Glutamatergic neuron (in vitro differentiated cells): ENCODE measurements at regions not wholly inside any gene's neighbourhood (a gene's known extent, or its start where the extent isn't known, plus 50 kb on each side); places are given as distances from the start of the nearest gene placed in this dataset.

Experiments
- DNase-seq: peaks from one replicate; pipeline ENCODE4 v3.0.0; 2022
- H3K27ac Mint-ChIP-seq: one replicate; pipeline ENCODE4 v1.8.0; 2020; ENCODE audit warnings: mild to moderate bottlenecking, mixed read lengths, inconsistent platforms; ENCODE audit not compliant: unreplicated experiment
- H3K27me3 Mint-ChIP-seq: one replicate; pipeline ENCODE4 v1.8.0; 2020; ENCODE audit warnings: mild to moderate bottlenecking, moderate library complexity, mixed read lengths, inconsistent platforms; ENCODE audit not compliant: unreplicated experiment
- H3K36me3 Mint-ChIP-seq: one replicate; pipeline ENCODE4 v1.8.0; 2020; ENCODE audit warnings: mild to moderate bottlenecking, mixed read lengths, inconsistent platforms; ENCODE audit not compliant: unreplicated experiment
- H3K4me1 Mint-ChIP-seq: one replicate; pipeline ENCODE4 v1.8.0; 2020; ENCODE audit warnings: mild to moderate bottlenecking, low read depth, mixed read lengths, inconsistent platforms; ENCODE audit not compliant: unreplicated experiment
- H3K4me3 Mint-ChIP-seq: one replicate; pipeline ENCODE4 v1.8.0; 2020; ENCODE audit warnings: mild to moderate bottlenecking, mixed read lengths, inconsistent platforms; ENCODE audit not compliant: unreplicated experiment
- H3K9me3 Mint-ChIP-seq: one replicate; pipeline ENCODE4 v1.8.0; 2020; ENCODE audit warnings: mild to moderate bottlenecking, moderate library complexity, mixed read lengths, inconsistent platforms; ENCODE audit not compliant: unreplicated experiment
- TF ChIP-seq, protein P1 (sequence below): fragments of 200-600 bp; sonication (generic); IDR thresholded peaks from one replicate; pipeline ENCODE4 v1.5.0; 2021; ENCODE audit not compliant: partially characterized antibody, unreplicated experiment

DNA sequence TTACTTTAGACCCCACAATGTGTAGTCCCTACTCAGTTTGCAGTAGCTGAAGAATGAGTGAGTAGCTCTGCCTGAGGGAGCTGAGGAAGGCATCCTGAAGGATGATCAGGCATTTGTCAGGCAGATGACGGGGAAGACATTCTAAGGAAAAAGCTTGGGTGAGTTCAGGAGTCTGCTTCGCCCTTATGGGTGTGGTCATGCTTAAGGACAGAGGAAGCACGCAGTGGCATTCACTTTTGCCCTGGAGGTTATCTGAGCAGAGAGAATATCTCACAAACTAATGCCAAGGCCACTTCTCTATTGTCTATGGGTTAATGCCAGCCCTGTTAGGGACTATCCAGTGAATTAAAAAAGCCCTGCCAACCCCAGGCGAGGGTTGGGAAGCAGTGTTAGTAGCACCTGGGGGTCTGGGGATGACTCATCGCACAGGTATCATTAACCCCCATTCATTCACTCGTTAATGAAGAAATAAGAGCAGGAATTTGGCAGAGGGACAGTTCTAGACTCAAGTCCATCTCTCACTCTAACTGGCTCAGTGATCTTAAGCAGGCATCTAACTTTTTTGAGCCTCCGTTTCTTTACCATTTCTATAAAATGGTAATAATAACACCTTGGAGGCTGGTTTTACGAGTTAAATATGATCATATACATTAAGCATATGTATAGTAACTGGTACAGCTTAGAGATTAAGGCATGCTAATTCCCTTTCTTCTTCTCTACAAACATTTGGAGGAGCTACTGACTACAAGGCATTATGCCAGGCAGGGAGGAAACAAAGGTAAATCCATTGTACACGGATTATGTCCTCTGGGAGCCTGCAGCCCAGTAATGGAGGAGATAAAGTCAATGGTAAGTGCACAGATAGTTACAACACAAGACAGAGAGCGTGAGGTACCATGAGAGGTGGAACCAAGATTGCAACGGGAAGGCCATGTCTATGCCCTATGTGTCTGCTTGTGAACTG lies 93.2 kb upstream of the AKIRIN2 start:
- H3K27ac Mint-ChIP-seq, result no peak overlapping the region
- no peaks in the 10 kb centered on the region for H3K36me3 Mint-ChIP-seq
- H3K4me3 Mint-ChIP-seq, result no peak overlapping the region
- TF ChIP-seq, protein P1, sequence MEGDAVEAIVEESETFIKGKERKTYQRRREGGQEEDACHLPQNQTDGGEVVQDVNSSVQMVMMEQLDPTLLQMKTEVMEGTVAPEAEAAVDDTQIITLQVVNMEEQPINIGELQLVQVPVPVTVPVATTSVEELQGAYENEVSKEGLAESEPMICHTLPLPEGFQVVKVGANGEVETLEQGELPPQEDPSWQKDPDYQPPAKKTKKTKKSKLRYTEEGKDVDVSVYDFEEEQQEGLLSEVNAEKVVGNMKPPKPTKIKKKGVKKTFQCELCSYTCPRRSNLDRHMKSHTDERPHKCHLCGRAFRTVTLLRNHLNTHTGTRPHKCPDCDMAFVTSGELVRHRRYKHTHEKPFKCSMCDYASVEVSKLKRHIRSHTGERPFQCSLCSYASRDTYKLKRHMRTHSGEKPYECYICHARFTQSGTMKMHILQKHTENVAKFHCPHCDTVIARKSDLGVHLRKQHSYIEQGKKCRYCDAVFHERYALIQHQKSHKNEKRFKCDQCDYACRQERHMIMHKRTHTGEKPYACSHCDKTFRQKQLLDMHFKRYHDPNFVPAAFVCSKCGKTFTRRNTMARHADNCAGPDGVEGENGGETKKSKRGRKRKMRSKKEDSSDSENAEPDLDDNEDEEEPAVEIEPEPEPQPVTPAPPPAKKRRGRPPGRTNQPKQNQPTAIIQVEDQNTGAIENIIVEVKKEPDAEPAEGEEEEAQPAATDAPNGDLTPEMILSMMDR, result no peak
- H3K4me1 Mint-ChIP-seq, result peaks cover 8% of the 10 kb centered on the region
- H3K9me3 Mint-ChIP-seq, result no peaks in the 10 kb centered on the region
- H3K27me3 Mint-ChIP-seq, result no peaks in the 10 kb centered on the region
- DNase-seq, result no peak

DNA sequence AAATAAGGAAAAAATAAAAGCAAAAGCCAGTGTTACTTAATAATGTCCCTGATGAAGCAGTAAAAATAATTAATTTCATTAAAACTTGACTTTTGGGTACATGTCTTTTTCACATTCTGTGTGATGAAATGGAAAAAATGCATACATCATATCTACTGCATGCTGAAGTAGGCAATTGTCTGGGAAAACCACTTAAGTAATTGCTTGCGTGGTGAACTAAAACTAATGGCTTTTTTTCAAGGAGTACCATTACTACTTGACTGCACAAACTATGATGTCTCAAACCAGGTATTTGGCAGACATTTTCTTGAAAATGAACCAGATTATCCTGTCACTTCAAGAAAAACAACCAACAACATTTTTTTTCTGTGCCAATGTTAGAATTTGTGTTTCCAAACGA lies 91.3 kb upstream of the AKIRIN2 start:
- Mint-ChIP-seq H3K9me3 (peaks cover 3% of the 10 kb centered on the region), H3K36me3 (no peaks in the 10 kb centered on the region), H3K27me3 (no peaks in the 10 kb centered on the region), H3K27ac (no peak overlapping the region), H3K4me1 (peaks cover 8% of the 10 kb centered on the region), H3K4me3 (no peak overlapping the region)
- TF ChIP-seq, protein P1, result no peak
- DNase-seq, result no peak

DNA sequence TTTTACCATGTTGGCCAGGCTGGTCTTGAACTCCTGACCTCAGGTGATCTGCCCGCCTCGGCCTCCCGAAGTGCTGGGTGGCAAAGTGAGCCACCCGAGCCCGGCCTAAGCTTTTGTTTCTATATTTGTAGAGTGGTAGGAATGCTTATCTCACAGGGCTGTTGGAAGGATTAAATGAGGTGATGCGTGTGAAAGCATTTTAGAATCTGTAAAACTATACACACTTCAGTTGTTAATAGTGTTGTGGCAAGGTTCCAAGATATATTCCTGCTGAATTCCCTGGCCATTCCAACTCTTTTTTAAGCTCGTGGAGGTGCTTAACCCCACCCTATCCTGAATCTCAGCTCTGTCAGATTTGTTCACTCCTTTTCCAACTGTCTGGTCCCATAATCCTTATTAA lies 89.9 kb upstream of the AKIRIN2 start:
- Mint-ChIP-seq H3K27ac (no peak overlapping the region), H3K36me3 (no peaks in the 10 kb centered on the region), H3K9me3 (peaks cover 3% of the 10 kb centered on the region), H3K27me3 (no peaks in the 10 kb centered on the region), H3K4me3 (no peak overlapping the region), H3K4me1 (peaks cover 7% of the 10 kb centered on the region)
- TF ChIP-seq, protein P1, result no peak
- DNase-seq, result no peak

DNA sequence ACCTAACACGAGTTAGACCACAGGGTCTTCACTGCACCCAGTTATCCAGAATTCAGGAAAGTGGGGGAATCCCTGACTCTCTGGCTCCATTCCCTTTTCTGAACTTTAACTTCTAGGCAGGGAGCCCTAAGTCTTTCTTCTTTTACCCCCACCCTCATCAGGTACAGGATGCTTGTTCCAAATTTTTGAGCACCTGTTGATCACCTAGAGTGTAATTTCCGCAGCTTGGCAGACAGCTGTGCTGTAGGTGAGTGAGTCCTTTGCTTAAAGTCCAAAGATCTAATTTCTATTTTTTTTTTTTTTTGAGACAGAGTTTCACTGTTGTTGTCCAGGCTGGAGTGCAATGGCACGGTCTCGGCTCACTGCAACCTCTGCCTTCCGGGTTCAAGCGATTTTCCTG lies 89.5 kb upstream of the AKIRIN2 start:
- no peak for DNase-seq
- H3K9me3 Mint-ChIP-seq, result peaks cover 3% of the 10 kb centered on the region
- no peaks in the 10 kb centered on the region for H3K27me3 Mint-ChIP-seq
- H3K36me3 Mint-ChIP-seq, result no peaks in the 10 kb centered on the region
- no peak overlapping the region for H3K4me3 Mint-ChIP-seq
- H3K4me1 Mint-ChIP-seq, result peaks cover 3% of the 10 kb centered on the region
- no peak overlapping the region for H3K27ac Mint-ChIP-seq
- TF ChIP-seq, protein P1, result no peak

DNA sequence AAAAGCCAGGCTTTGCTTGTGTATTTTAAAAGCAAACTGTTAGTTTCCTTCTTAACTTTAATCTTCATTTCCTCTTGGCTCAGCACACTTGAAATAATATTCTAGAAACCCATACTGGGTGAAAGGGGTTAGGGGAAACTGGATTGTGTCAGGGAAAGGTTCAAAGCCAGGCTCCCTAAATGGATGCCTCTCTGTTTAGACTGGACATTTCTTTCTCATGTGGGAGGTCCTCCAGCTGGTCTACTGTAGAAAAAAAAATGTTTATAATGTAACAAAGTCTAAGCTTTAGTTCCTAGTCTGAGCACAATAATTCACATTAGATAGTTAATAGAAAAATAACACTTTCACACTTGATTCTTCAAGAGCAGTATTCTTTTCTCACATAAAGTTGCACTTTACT lies 89.0 kb upstream of the AKIRIN2 start:
- H3K4me3 Mint-ChIP-seq, result no peak overlapping the region
- peaks cover 2% of the 10 kb centered on the region for H3K4me1 Mint-ChIP-seq
- no peaks in the 10 kb centered on the region for H3K36me3 Mint-ChIP-seq
- TF ChIP-seq, protein P1, result no peak
- no peak overlapping the region for H3K27ac Mint-ChIP-seq
- H3K27me3 Mint-ChIP-seq, result no peaks in the 10 kb centered on the region
- DNase-seq, result no peak
- H3K9me3 Mint-ChIP-seq, result peaks cover 3% of the 10 kb centered on the region
